Adrenal gland (tissue), 9 donors: ENCODE measurements at regions not wholly inside any gene's neighbourhood (a gene's known extent, or its start where the extent isn't known, plus 50 kb on each side); places are given as distances from the start of the nearest gene placed in this dataset.

ENCODE experiments used
- DNase-seq, 7 donors: peaks; one replicate each; pipeline ENCODE4 v3.0.0-alpha.2; 2019 to 2020
- H3K27ac ChIP-seq, 5 donors: fragments of 200-600 bp; sonication (generic) in 4 of 5; 1 replicate in 3 of 5; 2 replicates in 2 of 5; pipeline versions ENCODE4 v1.5.1 to v1.8.0; 2016 to 2020; ENCODE audit warnings: mild to moderate bottlenecking in 1 of 5
- H3K27me3 ChIP-seq: fragments of 200-600 bp; 2 replicates; pipeline ENCODE4 v1.8.0; 2021
- H3K36me3 ChIP-seq, 2 donors: fragments of 200-600 bp; replicated peaks in 1 of 2; 1 replicate in 1 of 2; 2 replicates in 1 of 2; pipeline versions ENCODE4 v1.5.1 to v1.8.0; 2018 to 2022
- H3K4me1 ChIP-seq, 2 donors: fragments of 200-600 bp; replicated peaks in 1 of 2; 1 replicate in 1 of 2; 2 replicates in 1 of 2; pipeline versions ENCODE4 v1.5.1 to v1.8.0; 2018 to 2021
- H3K4me3 ChIP-seq, 4 donors: fragments of 200-600 bp; sonication (generic) in 3 of 4; one replicate each; pipeline ENCODE4 v1.5.1; 2016 to 2018
- H3K9me3 ChIP-seq, 3 donors: fragments of 200-600 bp; sonication (generic) in 1 of 3; replicated peaks in 1 of 3; 1 replicate in 2 of 3; 2 replicates in 1 of 3; pipeline versions ENCODE4 v1.5.1 to v1.8.0; 2016 to 2021
- POLR2A ChIP-seq, 2 donors: fragments of 450-650 bp; IDR thresholded peaks; one replicate each; pipeline ENCODE4 v1.6.1; 2017; ENCODE audit warnings: antibody characterized with exemption in 2 of 2, mild to moderate bottlenecking in 2 of 2, moderate library complexity in 1 of 2
- WGBS, 4 donors: extraction: QIAGEN DNeasy Blood & Tissue Kit in 2 of 4; methylation state at CpG; one replicate each; pipeline versions ENCODE4 v1.1.5 to v1.1.7; 2013 to 2017; 5-methylcytosine and 5-hydroxymethylcytosine counted together
- intact Hi-C, 2 donors: fragments of 100-400 bp; cut with DNase I; formaldehyde crosslinking; loops; one replicate each; pipeline versions ENCODE4 v1.14.1 to v1.15.0; 2022 to 2023
- TF ChIP-seq, protein P1 (sequence below), 6 experiments: fragments of 450-650 bp in 4 of 6; fragments of 200-600 bp in 2 of 6; sonication (generic) in 1 of 6; IDR thresholded peaks; 1 replicate in 5 of 6; 2 replicates in 1 of 6; pipeline versions ENCODE4 v1.5.1 to v1.8.0; 2016 to 2021; ENCODE audit warnings: antibody characterized with exemption in 6 of 6, mild to moderate bottlenecking in 2 of 6, moderate library complexity in 1 of 6
- donor health status: healthy with polysubstance abuse.
- donor health status: Bipolar disorder and iron deficiency.
- donor health status: DM: yes; HTN: yes; CAD: no.
- donor health status: DM: no; HTN: no; CAD: no.
- donor health status: DM: no; HTN: no; CAD: no.

DNA sequence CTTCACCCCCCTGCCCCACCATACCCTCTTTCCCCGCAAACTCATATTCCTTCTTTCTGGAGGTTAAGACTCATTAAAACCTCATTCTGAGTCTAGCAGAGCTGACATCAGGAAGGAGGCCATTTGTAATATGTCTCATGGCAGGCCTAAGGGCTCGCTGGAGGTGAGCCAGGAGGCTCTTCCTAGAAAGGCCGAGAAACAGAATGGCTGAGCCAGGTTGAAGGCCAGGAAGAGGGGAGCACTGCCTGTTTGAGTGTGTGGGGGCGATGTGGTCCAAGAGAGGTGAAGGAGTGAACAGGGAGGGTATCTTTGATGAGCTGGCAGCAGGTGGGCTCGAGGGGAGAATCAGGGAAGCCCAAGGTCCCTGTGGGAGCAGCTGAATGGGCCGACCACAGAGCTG is 317.3 kb downstream of the TLE3 start:
- no peaks in the 10 kb centered on the region for H3K36me3 ChIP-seq
- DNase-seq = no peak
- intact Hi-C loops = no loop called here
- H3K4me3 ChIP-seq = no peak overlapping the region
- no peak overlapping the region for H3K27ac ChIP-seq
- no peaks in the 10 kb centered on the region for H3K9me3 ChIP-seq
- TF ChIP-seq, protein P1, sequence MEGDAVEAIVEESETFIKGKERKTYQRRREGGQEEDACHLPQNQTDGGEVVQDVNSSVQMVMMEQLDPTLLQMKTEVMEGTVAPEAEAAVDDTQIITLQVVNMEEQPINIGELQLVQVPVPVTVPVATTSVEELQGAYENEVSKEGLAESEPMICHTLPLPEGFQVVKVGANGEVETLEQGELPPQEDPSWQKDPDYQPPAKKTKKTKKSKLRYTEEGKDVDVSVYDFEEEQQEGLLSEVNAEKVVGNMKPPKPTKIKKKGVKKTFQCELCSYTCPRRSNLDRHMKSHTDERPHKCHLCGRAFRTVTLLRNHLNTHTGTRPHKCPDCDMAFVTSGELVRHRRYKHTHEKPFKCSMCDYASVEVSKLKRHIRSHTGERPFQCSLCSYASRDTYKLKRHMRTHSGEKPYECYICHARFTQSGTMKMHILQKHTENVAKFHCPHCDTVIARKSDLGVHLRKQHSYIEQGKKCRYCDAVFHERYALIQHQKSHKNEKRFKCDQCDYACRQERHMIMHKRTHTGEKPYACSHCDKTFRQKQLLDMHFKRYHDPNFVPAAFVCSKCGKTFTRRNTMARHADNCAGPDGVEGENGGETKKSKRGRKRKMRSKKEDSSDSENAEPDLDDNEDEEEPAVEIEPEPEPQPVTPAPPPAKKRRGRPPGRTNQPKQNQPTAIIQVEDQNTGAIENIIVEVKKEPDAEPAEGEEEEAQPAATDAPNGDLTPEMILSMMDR (IDR thresholded peaks at IDR 0.05) = no peak
- no peak for TF ChIP-seq POLR2A (IDR thresholded peaks at IDR 0.05)
- no peaks in the 10 kb centered on the region for H3K27me3 ChIP-seq
- 46 to 60% (median 56%) methylated on average over 6 of the region's 6 CpGs for WGBS, 4 donors
- no peaks in the 10 kb centered on the region for H3K4me1 ChIP-seq

DNA sequence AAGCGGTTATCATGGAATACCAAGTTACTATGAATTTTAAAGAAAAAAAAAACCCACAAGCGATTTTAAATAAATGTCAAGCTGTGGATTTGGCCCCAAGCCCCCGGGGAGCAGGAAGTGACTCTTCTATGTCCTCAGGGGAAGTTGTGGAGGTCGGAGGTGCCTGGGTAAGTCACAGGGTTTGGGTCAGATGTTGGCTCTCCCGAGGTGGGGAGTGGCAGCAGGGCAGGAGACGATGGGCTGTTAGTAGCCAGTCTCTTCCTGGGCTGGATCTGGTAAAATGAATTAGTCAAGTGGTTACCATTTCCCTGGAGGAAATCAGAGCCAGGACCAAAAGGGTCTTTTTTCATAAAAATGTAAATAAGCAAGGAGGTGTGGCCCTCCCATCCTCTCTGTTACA is 316.7 kb downstream of the TLE3 start:
- no peak for DNase-seq
- no peaks in the 10 kb centered on the region for H3K36me3 ChIP-seq
- 45 to 57% (median 54%) methylated on average over 6 of the region's 6 CpGs for WGBS, 4 donors
- intact Hi-C loops = no loop called here
- no peak overlapping the region for H3K27ac ChIP-seq
- no peaks in the 10 kb centered on the region for H3K27me3 ChIP-seq
- H3K4me1 ChIP-seq = no peaks in the 10 kb centered on the region
- no peak overlapping the region for H3K4me3 ChIP-seq
- no peak for TF ChIP-seq POLR2A (IDR thresholded peaks at IDR 0.05)
- TF ChIP-seq, protein P1 (IDR thresholded peaks at IDR 0.05) = no peak
- H3K9me3 ChIP-seq = no peaks in the 10 kb centered on the region

DNA sequence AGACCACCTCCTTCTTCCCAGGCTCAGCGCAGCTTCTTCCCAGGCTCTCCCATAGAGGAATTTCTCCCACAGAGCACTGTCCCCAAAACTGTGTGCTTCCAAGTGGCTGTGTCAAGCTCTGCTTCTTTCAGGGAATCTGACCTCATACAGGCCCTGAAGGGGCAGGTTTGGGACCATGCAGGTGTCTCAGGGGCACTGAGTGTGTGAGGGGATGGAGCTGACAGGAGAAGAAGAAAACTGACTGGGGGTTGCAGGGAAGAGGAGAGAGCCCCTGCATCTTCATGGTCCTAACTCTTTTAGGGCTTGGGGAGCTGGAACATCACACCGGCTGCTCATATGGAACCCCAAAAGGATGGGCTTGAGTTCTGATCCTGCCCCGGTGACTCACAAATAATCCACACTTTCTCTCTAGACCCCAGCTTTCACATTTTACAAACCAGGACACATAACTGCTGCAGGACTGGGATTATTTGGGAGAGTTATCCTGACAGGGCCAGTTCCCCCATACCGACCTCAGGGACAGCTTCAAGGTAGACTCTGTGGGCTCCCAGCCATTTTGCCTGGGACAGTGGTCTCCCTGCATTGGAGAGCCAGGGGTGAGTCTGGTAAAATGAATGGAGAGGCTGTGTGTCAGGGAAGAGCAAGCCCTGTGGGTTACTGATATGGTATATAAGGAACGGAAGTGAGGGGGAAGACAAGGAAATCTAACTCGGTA is 316.1 kb downstream of the TLE3 start:
- no peaks in the 10 kb centered on the region for H3K9me3 ChIP-seq
- H3K4me1 ChIP-seq = no peaks in the 10 kb centered on the region
- no peak for DNase-seq
- H3K36me3 ChIP-seq = no peaks in the 10 kb centered on the region
- intact Hi-C loops = no loop called here
- TF ChIP-seq, protein P1 (IDR thresholded peaks at IDR 0.05) = no peak
- TF ChIP-seq POLR2A (IDR thresholded peaks at IDR 0.05) = no peak
- no peaks in the 10 kb centered on the region for H3K27me3 ChIP-seq
- H3K27ac ChIP-seq = no peak overlapping the region
- 75 to 81% (median 77%) methylated on average over 6 of the region's 6 CpGs for WGBS, 4 donors
- no peak overlapping the region for H3K4me3 ChIP-seq

DNA sequence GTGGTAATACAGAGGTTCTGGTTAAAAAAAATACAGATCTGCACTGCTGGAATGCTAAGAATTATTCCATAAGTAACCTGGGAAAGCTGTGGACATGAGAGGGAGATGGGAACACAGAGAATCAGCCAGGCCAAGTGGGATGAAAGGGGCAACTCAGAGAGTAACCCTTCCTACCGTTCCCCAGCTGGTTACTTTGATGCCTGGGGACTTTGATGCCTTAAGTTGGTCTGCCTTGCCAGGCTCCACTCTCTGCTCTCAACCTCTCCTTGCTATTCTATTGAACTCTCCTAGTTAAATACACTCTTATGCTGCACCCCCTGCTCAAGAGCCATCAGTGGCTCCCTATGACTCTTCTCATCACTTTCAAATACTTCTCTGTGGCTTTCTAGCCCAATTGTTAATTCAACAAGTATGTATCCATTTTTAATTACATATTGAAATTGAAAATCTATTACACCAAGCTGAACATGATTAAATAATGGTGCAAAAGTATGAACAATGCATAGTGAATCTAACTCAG is 315.5 kb downstream of the TLE3 start:
- Histone ChIP-seq H3K36me3 (no peaks in the 10 kb centered on the region), H3K27ac (no peak overlapping the region), H3K4me3 (no peak overlapping the region), H3K9me3 (no peaks in the 10 kb centered on the region), H3K4me1 (no peaks in the 10 kb centered on the region), H3K27me3 (no peaks in the 10 kb centered on the region)
- intact Hi-C loops = no loop called here
- TF ChIP-seq, protein P1 (IDR thresholded peaks at IDR 0.05) = no peak
- no peak for TF ChIP-seq POLR2A (IDR thresholded peaks at IDR 0.05)
- no peak for DNase-seq
- WGBS, 4 donors = 33 to 71% (median 67%) methylated on average over 1 of the region's 1 CpG
